Activated CD8-positive, alpha-beta memory T cell treated with anti-CD3 and anti-CD28 coated beads for 24 hours (primary cell): ENCODE measurements at regions not wholly inside any gene's neighbourhood (a gene's known extent, or its start where the extent isn't known, plus 50 kb on each side); places are given as distances from the start of the nearest gene placed in this dataset.

Experiments used
- DNase-seq: peaks from one replicate; pipeline ENCODE4 v3.0.0-alpha.2; 2020

DNA sequence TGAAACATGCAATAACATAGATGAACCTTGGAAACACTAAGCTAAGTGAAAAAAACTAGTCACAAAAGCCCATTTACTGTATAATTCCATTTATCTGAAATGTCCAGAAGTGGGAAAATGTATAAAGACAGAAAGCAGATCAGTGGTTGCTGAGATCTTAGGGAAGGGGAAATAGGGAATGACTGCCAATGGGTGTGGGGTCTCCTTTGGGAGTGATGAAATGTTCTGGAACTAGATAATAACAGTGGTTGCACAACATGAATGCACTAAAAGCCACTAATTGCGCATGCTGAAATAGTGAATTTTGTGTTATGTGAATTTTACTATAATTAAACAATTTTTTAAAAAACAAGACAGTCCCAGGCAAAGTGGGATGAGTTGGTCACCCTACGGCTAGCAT is 472.8 kb downstream of the CCDC171 start:
- DNase-seq = no peak

DNA sequence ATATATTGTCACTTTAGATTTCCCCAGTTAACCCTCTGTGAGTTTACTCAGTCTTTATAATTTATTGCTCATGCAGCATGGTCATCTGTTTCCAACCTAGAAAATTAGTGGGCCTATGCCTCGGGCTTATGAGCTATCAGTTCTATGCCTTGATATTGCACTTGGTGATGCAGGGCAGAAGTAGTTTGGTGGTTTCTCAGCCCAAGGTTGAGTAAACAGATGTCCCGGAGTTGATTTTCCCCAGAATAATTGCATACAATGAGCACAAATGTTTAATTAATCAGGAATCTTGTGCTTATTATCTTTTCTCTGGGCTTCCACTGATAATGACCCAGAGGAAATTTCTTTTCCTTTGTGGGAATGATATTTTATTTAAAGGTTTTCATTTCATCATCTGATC is 474.0 kb downstream of the CCDC171 start:
- DNase-seq = no peak

- DNase-seq = no peak
Measured at GRCh38 chr9:16028548-16028947, 475.7 kb downstream of the CCDC171 start.

- no peak for DNase-seq
Measured at GRCh38 chr9:16029046-16029615, 476.3 kb downstream of the CCDC171 start.

DNA sequence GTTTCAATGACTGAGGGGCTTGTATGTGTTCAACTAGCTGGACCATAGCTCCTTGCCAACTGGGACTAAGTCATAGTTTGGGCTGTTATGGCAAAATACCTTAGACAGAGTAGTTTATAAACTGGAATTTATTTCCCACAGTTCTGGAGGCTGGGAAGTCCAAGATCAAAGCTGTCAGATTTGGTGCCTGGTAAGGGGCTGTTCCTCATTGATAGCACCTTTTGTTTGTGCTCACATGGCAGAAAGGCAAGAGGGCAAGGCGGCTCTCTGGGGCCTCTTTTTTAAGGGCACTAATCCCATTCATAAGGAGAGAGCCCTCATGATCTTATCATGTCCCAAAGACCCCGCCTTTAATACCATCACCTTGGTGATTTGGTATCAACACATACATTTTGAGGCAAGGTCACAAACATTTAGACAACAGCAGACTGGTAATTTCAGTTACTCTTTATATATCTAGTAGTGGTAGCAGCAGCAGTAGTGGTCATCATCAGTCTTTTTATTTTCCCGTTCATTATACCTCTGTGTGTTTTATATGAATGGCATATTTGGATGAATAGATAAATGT is 477.0 kb downstream of the CCDC171 start:
- no peak for DNase-seq

- no peak for DNase-seq
Measured at GRCh38 chr9:16030528-16031185, 477.8 kb downstream of the CCDC171 start.

GRCh38 chr9:16031486-16031885 is 478.6 kb downstream of the CCDC171 start:
- DNase-seq = no peak

- DNase-seq = no peak
Measured at GRCh38 chr9:16031971-16032370, 479.1 kb downstream of the CCDC171 start.

GRCh38 chr9:16032799-16033198 is 480.0 kb downstream of the CCDC171 start:
- no peak for DNase-seq

GRCh38 chr9:16033253-16033652 is 480.4 kb downstream of the CCDC171 start:
- no peak for DNase-seq

DNA sequence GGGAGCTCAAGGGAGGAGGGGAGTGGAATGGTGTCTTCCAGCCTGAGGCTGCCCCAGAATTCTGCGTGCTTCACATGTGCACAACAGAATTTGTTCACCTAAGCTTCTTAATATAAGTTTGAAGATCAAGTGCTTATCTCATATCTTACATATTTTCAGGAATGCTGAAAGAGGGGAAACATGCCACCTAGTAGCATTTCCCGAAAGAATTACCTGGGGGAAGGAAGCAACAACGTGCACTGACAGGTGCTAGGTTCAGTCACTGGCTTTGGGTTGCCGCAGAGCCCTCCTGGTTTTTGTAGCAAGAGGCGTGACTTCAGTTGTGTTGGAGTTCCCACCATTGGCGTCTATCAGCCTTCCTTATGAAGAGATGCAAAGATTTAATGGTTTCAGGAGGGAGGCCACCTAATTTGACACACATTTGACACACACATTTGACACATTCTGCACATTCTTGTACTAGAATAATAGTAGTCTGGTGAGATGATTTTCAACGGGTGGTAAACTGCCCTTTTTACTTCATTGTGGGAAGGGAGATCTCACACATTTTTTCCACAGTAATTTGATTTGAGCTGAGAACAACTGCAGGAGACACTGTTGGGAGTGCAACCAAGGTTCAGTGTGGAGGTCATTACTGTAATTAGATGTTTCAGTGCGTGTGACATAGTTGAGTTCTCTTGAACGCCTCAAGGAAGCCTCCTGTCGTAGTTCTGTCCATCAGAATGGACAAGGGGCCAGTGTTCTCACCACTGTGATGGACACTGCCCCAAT is 481.3 kb downstream of the CCDC171 start:
- DNase-seq = no peak

- DNase-seq = no peak
Measured at GRCh38 chr9:16039218-16039987, 486.6 kb downstream of the CCDC171 start.

DNA sequence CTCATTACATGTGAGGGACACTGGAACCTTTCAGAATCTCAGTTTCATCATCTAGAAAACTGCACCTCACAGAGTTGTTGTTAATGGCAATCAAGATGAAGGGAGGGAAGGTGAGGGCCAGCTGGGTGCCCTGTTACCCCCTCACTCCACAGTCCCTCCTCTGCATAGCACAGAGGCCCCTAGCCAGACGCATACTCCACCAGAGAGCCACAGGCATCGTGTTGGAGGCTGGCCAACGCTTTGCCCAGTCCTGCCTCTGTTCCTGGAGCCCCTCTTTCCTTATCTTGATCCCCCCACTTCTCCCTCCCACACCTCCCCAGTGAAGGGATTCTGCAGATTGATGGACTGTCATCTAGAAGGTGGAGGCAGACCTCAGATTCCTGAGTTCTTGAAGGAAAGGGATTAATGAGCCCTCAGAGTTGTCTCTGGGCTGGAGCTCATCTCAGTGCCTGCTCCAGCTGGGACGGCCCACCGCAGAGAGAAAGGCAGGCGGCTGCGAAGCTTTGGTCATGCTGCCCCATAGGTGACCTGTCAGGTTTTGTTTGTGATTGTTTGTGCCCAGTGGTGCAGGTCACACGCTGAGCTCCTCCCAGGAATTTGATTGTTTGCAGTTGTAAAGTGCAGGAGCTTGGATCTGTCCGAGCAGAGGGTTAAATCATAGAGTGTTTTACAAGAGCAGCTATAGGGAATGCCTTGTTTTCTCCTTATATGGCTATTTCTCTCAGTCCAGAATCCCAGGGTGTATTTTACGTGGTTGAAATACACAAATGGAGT is 487.3 kb downstream of the CCDC171 start:
- no peak for DNase-seq

DNA sequence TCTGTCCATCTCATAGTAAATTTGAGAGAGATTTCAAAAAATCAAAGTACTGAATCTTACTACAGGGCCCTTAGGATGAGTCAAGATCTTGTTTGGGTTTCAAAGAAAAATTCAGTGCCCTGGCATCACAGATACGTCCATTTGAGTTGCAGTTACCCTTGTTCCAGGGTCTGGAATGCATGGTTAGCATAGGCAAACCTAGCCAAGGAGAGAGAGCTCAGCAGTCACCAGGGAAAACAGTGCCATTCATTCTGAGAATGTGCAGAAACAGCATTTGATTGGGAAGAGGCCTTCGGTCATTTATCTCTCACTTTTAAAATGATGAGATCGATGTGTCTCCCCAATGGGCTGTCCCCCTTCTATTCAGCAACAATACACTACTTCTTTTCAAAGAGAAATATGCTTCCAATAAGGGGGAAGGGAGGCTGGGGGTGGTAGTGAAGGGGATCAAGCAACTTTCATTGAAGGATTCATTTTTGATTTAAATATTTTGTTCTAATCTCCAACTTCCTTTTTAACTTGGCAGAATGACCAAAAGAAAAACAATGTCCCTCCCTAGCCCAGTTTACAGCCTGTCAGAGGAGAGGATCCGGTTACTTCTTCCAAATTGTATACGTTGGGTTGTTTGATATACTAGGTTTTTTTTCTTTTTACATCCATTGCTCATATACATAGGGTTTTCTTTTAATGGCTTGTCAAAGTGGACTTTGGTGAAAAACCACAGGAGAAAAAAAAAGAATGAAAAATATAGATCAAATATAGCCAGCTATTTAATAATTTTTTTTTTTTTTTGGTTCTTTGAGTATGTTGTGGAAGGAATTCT is 491.1 kb downstream of the CCDC171 start:
- DNase-seq = no peak

- no peak for DNase-seq
Measured at GRCh38 chr9:16044579-16044881, 491.7 kb downstream of the CCDC171 start.

DNA sequence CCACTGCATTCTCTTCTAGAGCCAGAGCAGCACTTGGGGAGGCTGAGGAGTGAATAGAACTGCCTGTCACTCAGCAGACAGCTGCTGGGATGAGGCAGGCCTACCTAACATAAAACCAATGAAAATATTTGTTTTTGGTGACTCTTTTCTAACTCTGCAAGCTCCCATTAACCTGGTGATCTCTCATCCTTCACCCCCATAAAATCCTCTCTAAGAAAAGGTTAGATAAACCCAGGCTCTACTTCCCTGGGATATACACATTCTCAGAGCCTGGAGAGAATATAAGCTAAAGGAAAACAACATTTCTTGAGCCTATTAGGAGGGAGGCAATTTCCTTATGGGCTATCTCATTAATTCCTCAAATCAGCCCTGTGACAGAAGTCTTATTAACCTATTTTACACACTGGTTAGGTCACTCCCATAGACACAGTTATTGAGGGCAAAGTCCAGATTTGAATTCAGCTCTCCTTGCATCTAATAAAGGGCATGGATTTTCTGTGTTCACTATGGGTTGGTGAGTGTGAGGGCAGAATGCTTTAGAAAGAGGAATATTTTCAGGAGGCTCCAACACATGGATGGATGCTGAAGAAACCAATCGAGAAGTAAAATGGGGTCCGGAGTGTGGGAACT is 492.9 kb downstream of the CCDC171 start:
- DNase-seq = no peak

DNA sequence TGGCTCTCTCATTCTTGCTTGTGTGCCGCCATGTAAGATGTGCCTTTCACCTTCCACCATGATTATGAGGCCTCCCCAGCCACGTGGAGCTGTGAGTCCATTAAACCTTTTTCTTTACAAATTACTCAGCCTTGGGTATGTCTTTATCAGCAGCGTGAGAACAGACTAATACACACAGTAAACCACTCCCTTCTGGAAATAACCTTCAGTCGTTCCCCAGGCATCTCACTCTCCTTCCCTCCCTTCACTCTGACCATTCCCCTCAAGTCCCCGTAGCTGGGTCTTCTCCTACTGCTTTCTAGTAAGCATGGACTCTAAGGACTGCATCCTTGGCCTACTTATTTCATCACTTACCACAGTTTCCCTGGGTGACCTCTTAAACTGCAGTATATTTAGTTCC is 493.9 kb downstream of the CCDC171 start:
- no peak for DNase-seq

DNA sequence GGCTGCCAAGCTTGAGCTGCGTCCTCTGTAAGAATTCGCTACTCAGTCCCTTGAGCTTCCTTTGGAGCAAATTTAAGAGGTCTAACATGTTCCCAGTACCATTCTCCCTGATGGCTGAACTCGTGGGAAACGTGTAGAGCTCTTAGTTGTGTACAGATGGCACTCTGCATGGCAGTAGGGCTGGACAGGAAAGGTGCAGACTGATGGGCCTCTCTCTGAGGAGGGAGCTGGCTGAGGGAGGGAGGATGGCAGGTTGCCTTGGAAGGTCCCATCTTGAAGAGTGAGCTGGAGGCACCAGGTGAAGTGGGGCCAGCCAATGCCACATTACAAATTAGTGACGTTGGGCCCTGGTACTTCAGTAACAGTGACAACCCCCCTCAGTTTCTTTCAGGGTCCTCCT is 495.3 kb downstream of the CCDC171 start:
- DNase-seq = no peak

DNA sequence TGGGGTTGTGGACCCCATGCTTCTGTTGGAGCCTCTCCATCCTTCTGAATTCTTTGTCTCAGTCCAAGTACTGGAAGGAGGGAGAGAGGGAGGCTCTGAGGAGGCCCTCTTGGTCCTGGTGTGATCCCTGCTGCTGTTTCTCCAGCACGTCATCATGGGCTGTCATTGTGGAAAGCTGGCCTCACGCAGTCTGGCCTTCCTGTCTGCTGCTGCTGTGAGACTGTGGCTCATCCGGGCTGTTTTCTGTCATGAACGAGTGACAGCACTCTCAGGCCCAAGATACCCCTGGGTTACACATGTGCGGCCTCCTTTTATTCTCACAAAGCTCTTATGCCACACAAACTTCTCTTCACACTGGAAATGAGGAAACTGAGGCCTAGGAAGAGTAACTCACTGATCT is 499.3 kb downstream of the CCDC171 start:
- no peak for DNase-seq

GRCh38 chr9:16052757-16053530 is 500.1 kb downstream of the CCDC171 start:
- DNase-seq = no peak
